Gastroesophageal sphincter (tissue), 4 donors: ENCODE measurements at regions not wholly inside any gene's neighbourhood (a gene's known extent, or its start where the extent isn't known, plus 50 kb on each side); places are given as distances from the start of the nearest gene placed in this dataset.

Experiments used
- ATAC-seq: fragments of 150-250 bp; one replicate; pipeline ENCODE4 v1.9.1; 2016; ENCODE audit warnings: mild to moderate bottlenecking, moderate library complexity
- H3K27ac ChIP-seq, 4 donors: fragments of 200-600 bp; sonication (generic) in 3 of 4; 1 replicate in 3 of 4; 2 replicates in 1 of 4; pipeline ENCODE4 v1.5.1; 2016 to 2019
- H3K27me3 ChIP-seq: fragments of 200-600 bp; sonication (generic); one replicate; pipeline ENCODE4 v1.5.1; 2019
- H3K36me3 ChIP-seq, 2 donors: fragments of 200-600 bp; sonication (generic); one replicate each; pipeline ENCODE4 v1.5.1; 2019; ENCODE audit warnings: control low read depth in 1 of 2
- H3K4me1 ChIP-seq, 3 donors: fragments of 200-600 bp; sonication (generic); 1 replicate in 2 of 3; 2 replicates in 1 of 3; pipeline ENCODE4 v1.5.1; 2016 to 2019; ENCODE audit warnings: control low read depth in 2 of 3
- H3K4me3 ChIP-seq, 2 donors: fragments of 200-600 bp; sonication (generic); one replicate each; pipeline ENCODE4 v1.5.1; 2019; ENCODE audit warnings: mild to moderate bottlenecking in 1 of 2, moderate library complexity in 1 of 2
- H3K9me3 ChIP-seq, 3 donors: fragments of 200-600 bp; sonication (generic); one replicate each; pipeline ENCODE4 v1.5.1; 2017 to 2019; ENCODE audit warnings: control low read depth in 2 of 3
- EP300 ChIP-seq: sonication (generic); formaldehyde crosslinking; IDR thresholded peaks from one replicate; pipeline ENCODE4 v1.6.1; 2017; ENCODE audit warnings: antibody characterized with exemption, mild to moderate bottlenecking
- POLR2A ChIP-seq, 2 donors: fragments of 450-650 bp; IDR thresholded peaks; one replicate each; pipeline ENCODE4 v1.6.1; 2017; ENCODE audit warnings: antibody characterized with exemption in 2 of 2, mild to moderate bottlenecking in 2 of 2, moderate library complexity in 1 of 2
- POLR2AphosphoS5 ChIP-seq: sonication (generic); formaldehyde crosslinking; IDR thresholded peaks from one replicate; pipeline ENCODE4 v1.6.1; 2017; ENCODE audit warnings: antibody characterized with exemption
- WGBS, 2 donors: methylation state at CpG; one replicate each; pipeline ENCODE4 v1.1.5; 2018; ENCODE audit warnings: low coverage in 1 of 2; 5-methylcytosine and 5-hydroxymethylcytosine counted together
- TF ChIP-seq, protein P1 (sequence below), 4 experiments: fragments of 200-600 bp in 2 of 4; fragments of 450-650 bp in 2 of 4; sonication (generic) in 1 of 4; IDR thresholded peaks; one replicate each; pipeline ENCODE4 v1.5.1; 2017 to 2019; ENCODE audit warnings: antibody characterized with exemption in 4 of 4, mild to moderate bottlenecking in 2 of 4, moderate library complexity in 2 of 4

- Histone ChIP-seq H3K27me3 (no peaks in the 10 kb centered on the region), H3K9me3 (no peaks in the 10 kb centered on the region), H3K4me3 (no peak overlapping the region), H3K27ac (no peak overlapping the region), H3K4me1 (peaks cover 0 to 12% (median 0%) of the 10 kb centered on the region in 3 donors), H3K36me3 (no peaks in the 10 kb centered on the region)
- TF ChIP-seq POLR2AphosphoS5 (no peak), POLR2A (IDR thresholded peaks at IDR 0.05) (no peak), EP300 (no peak)
- TF ChIP-seq, protein P1, sequence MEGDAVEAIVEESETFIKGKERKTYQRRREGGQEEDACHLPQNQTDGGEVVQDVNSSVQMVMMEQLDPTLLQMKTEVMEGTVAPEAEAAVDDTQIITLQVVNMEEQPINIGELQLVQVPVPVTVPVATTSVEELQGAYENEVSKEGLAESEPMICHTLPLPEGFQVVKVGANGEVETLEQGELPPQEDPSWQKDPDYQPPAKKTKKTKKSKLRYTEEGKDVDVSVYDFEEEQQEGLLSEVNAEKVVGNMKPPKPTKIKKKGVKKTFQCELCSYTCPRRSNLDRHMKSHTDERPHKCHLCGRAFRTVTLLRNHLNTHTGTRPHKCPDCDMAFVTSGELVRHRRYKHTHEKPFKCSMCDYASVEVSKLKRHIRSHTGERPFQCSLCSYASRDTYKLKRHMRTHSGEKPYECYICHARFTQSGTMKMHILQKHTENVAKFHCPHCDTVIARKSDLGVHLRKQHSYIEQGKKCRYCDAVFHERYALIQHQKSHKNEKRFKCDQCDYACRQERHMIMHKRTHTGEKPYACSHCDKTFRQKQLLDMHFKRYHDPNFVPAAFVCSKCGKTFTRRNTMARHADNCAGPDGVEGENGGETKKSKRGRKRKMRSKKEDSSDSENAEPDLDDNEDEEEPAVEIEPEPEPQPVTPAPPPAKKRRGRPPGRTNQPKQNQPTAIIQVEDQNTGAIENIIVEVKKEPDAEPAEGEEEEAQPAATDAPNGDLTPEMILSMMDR (IDR thresholded peaks at IDR 0.05): no peak
- 82 to 86% methylated on average over 5 of the region's 5 CpGs for WGBS, 2 donors
- no peak for ATAC-seq
Measured at GRCh38 chr1:162944974-162945674, 84.1 kb upstream of the CCDC190 start.

DNA sequence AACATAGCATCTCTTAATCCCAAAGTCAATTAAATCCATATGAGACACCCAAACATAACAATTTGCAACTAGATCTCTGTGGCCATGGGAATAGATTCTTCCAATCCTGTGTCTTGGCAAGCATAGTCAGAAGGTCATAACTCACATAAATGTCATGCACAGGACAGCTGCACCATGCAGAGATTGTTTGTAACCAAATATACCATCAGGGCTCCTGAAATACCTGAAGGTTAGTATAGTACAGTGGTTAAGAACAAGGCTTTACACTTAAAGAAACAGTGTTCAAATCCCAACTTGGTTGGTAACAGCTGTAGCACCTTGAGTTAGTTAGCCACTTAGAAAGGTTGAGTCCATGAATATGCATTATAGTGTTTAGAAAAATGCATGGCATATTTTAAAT, 82.6 kb upstream of the CCDC190 start:
- Histone ChIP-seq H3K36me3 (no peaks in the 10 kb centered on the region), H3K4me1 (peaks cover 0 to 12% (median 0%) of the 10 kb centered on the region in 3 donors), H3K4me3 (no peak overlapping the region), H3K9me3 (no peaks in the 10 kb centered on the region), H3K27me3 (no peaks in the 10 kb centered on the region), H3K27ac (no peak overlapping the region)
- no peak for ATAC-seq
- no peak for TF ChIP-seq POLR2A (IDR thresholded peaks at IDR 0.05)
- no peak for TF ChIP-seq POLR2AphosphoS5

- TF ChIP-seq, protein P1 (IDR thresholded peaks at IDR 0.05): no peak
- TF ChIP-seq POLR2AphosphoS5: no peak
- TF ChIP-seq EP300: no peak
- no peak for TF ChIP-seq POLR2A (IDR thresholded peaks at IDR 0.05)
- H3K36me3 ChIP-seq: no peaks in the 10 kb centered on the region
- H3K27ac ChIP-seq: no peak overlapping the region
- H3K27me3 ChIP-seq: no peaks in the 10 kb centered on the region
- peaks cover 0 to 12% (median 0%) of the 10 kb centered on the region in 3 donors for H3K4me1 ChIP-seq
- H3K4me3 ChIP-seq: no peak overlapping the region
- H3K9me3 ChIP-seq: no peaks in the 10 kb centered on the region
- no peak for ATAC-seq
- WGBS, 2 donors: 13 to 50% methylated on average over 2 to 3 of the region's 3 CpGs
Measured at GRCh38 chr1:162942916-162943559, 82.1 kb upstream of the CCDC190 start.

DNA sequence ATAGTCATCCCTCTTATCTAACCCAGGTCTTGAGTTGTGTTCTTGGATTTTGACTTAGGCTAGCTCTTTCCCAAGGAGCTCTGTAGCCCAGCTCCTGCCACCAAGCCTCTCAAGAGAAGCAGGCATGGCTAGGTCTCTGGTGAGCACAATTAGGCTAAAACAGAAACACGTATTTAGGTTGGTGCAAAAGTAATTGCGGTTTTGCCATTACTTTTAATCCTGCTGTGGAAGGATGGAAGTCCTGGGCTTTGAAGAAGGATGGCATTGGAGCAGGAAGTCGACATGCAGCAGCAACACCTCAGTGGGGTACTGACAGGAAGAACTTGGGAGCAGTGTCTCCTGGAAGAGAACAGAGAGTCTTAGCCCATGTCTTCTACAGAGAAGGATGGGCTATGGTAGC, 80.0 kb upstream of the CCDC190 start:
- no peaks in the 10 kb centered on the region for H3K36me3 ChIP-seq
- no peak for ATAC-seq

DNA sequence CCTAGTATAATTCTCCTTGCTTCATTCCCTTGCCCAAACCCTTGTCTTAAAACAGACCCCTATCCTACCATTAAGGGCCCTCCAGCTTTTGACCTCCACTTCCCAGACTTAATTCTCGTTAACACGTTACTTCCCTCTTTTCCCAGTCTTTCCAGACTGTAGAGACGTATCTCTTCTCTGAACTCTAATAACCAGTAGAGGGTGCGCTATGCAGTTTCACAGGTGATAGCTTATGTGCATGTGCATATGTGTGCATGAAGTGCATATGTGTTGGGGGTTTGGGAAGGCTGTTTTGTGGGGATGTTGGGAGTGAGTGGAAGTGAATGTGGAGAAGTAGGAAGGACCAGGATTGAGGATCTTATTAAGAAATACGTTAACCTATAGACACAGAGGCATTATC, 78.1 kb upstream of the CCDC190 start:
- no peaks in the 10 kb centered on the region for H3K36me3 ChIP-seq
- no peak overlapping the region for H3K4me3 ChIP-seq
- ATAC-seq: no peak
- H3K9me3 ChIP-seq: no peaks in the 10 kb centered on the region
- TF ChIP-seq POLR2A (IDR thresholded peaks at IDR 0.05): no peak
- no peak for TF ChIP-seq EP300
- TF ChIP-seq POLR2AphosphoS5: no peak
- TF ChIP-seq, protein P1 (IDR thresholded peaks at IDR 0.05): no peak
- peaks cover 0 to 12% (median 0%) of the 10 kb centered on the region in 3 donors for H3K4me1 ChIP-seq
- no peak overlapping the region for H3K27ac ChIP-seq
- WGBS, 2 donors: 93 to 100% methylated on average over 1 to 5 of the region's 5 CpGs
- no peaks in the 10 kb centered on the region for H3K27me3 ChIP-seq

More for the DNA sequence above, 80.0 kb upstream of the CCDC190 start:
- no peak overlapping the region for H3K27ac ChIP-seq
- H3K4me3 ChIP-seq: no peak overlapping the region
- no peaks in the 10 kb centered on the region for H3K9me3 ChIP-seq
- peaks cover 0 to 12% (median 0%) of the 10 kb centered on the region in 3 donors for H3K4me1 ChIP-seq
- no peak for TF ChIP-seq POLR2AphosphoS5
- no peak for TF ChIP-seq POLR2A (IDR thresholded peaks at IDR 0.05)
- TF ChIP-seq EP300: no peak
- TF ChIP-seq, protein P1 (IDR thresholded peaks at IDR 0.05): no peak
- 78 to 83% methylated on average over 3 of the region's 3 CpGs for WGBS, 2 donors
- H3K27me3 ChIP-seq: no peaks in the 10 kb centered on the region
